PC-3 (cell line): ENCODE measurements at regions not wholly inside any gene's neighbourhood (a gene's known extent, or its start where the extent isn't known, plus 50 kb on each side); places are given as distances from the start of the nearest gene placed in this dataset.

Experiments
- CTCF ChIP-seq: fragments of 300-600 bp; sonication (generic); conservative IDR thresholded peaks from 2 replicates; pipeline ENCODE4 v1.5.1; 2017; ENCODE audit warnings: antibody characterized with exemption, low read depth, mild to moderate bottlenecking, low read length
- EZH2 ChIP-seq: fragments of 300-600 bp; sonication (generic); IDR thresholded peaks from one replicate; pipeline ENCODE4 v1.6.1; 2017; ENCODE audit warnings: antibody characterized with exemption, mild to moderate bottlenecking, low read length; ENCODE audit not compliant: unreplicated experiment
- EZH2phosphoT487 ChIP-seq: fragments of 300-600 bp; sonication (generic); IDR thresholded peaks from 2 replicates; pipeline ENCODE4 v1.6.1; 2018; ENCODE audit warnings: mild to moderate bottlenecking, antibody characterized with exemption, low read length, borderline replicate concordance

- TF ChIP-seq CTCF (no peak), EZH2phosphoT487 (no peak), EZH2 (no peak)
Measured at GRCh38 chr4:128590773-128591172, 218.7 kb upstream of the JADE1 start.
